ENCODE measurements at regions not wholly inside any gene's neighbourhood (a gene's known extent, or its start where the extent isn't known, plus 50 kb on each side); places are given as distances from the start of the nearest gene placed in this dataset.
A peak's percentile ranks its signal among the peaks of the same experiment; 100 is the strongest.

GRCh38 chr2:116718451-116718850, 1096.0 kb upstream of the DDX18 start:
- no peak overlapping the region for H3K27ac ChIP-seq
- no peak for TF ChIP-seq ZFX (IDR thresholded peaks at IDR 0.05)
- no peak for TF ChIP-seq CTCF (conservative IDR thresholded peaks at IDR 0.05)

GRCh38 chr2:116719836-116720235, 1094.7 kb upstream of the DDX18 start:
- no peak overlapping the region for H3K27ac ChIP-seq
- TF ChIP-seq ZFX (IDR thresholded peaks at IDR 0.05) (no peak), CTCF (conservative IDR thresholded peaks at IDR 0.05) (no peak)

GRCh38 chr2:116724550-116724949, 1089.9 kb upstream of the DDX18 start:
- no peak overlapping the region for H3K27ac ChIP-seq
- no peak for TF ChIP-seq ZFX (IDR thresholded peaks at IDR 0.05)
- no peak for TF ChIP-seq CTCF (conservative IDR thresholded peaks at IDR 0.05)

- H3K27ac ChIP-seq, result no peak overlapping the region
- TF ChIP-seq CTCF (conservative IDR thresholded peaks at IDR 0.05), result no peak
Observed at GRCh38 chr2:116732322-116732721, 1082.2 kb upstream of the DDX18 start.

GRCh38 chr2:116733699-116734098, 1080.8 kb upstream of the DDX18 start:
- no peak for TF ChIP-seq CTCF (conservative IDR thresholded peaks at IDR 0.05)
- TF ChIP-seq ZFX (IDR thresholded peaks at IDR 0.05), result no peak
- no peak overlapping the region for H3K27ac ChIP-seq

- TF ChIP-seq ZFX (IDR thresholded peaks at IDR 0.05) (no peak), CTCF (conservative IDR thresholded peaks at IDR 0.05) (no peak)
- H3K27ac ChIP-seq, result no peak overlapping the region
Observed at GRCh38 chr2:116737951-116738350, 1076.5 kb upstream of the DDX18 start.

GRCh38 chr2:116747103-116747502, 1067.4 kb upstream of the DDX18 start:
- TF ChIP-seq CTCF (conservative IDR thresholded peaks at IDR 0.05) (peak; percentile 83), ZFX (IDR thresholded peaks at IDR 0.05) (no peak)
- no peak overlapping the region for H3K27ac ChIP-seq

Measured in C4-2B (cell line).